ENCODE measurements at regions not wholly inside any gene's neighbourhood (a gene's known extent, or its start where the extent isn't known, plus 50 kb on each side); places are given as distances from the start of the nearest gene placed in this dataset.

DNA sequence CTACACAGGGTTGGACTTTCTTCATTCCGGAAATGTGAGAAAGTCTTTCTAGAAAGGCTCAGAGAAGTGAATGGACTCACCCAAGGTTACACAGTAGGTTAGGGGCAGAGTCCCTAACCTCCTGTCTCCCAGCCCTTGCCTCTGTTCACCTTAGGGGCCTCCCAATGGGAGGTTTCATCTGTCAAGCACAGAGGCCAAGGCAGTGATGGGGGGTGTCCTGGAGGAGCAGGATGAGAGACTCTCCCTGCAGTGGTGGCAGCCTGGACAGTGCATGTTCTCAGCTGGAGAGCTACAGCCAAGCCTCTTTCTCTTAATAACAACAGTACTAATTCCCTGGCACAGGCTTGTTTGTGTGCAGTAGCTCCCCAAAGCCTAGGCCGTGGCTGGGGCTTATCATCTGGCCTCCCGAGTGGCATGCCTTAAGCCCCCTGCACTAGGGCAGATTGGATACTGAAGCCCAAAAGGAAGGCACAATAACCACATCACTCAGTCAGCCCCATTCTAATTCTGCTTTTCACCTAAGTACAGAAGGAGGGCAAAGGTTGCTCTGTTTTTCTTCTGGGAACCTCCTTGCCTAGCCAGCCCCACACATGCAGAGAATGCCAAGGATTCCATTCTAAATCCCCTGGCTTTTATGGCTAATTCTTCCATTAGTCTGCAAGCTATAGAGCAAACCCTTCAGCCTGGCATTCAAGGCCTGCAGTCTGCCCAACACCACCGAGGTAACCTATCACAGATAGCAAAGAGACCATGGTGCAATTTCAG lies 50.2 kb upstream of the XPA start:
- Histone ChIP-seq H3F3A (ENCODE audit: insufficient read depth, low read length, poor library complexity, severe bottlenecking) (no peaks in the 10 kb centered on the region), H2AFZ (ENCODE audit: low read depth, low read length) (no peak overlapping the region), H3K79me2 (replicated peaks; ENCODE audit: insufficient read depth, low read length) (no peaks in the 10 kb centered on the region), H3K4me2 (ENCODE audit: low read length) (no peak overlapping the region), H3K27ac (ENCODE audit: low read length) (no peak overlapping the region), H3K4me3 (ENCODE audit: low read length) (no peak overlapping the region), H3K9ac (ENCODE audit: low read length) (no peak overlapping the region), H3K36me3 (ENCODE audit: insufficient read depth, low read length) (no peaks in the 10 kb centered on the region), H3K9me2 (ENCODE audit: insufficient read depth, low read length) (no peaks in the 10 kb centered on the region), H4K20me1 (ENCODE audit: insufficient read depth) (no peaks in the 10 kb centered on the region), H3K9me3 (ENCODE audit: low read length) (peaks cover 4% of the 10 kb centered on the region), H3K27me3 (ENCODE audit: insufficient read depth, low read depth, low read length) (no peaks in the 10 kb centered on the region)
- TF ChIP-seq, protein P1, sequence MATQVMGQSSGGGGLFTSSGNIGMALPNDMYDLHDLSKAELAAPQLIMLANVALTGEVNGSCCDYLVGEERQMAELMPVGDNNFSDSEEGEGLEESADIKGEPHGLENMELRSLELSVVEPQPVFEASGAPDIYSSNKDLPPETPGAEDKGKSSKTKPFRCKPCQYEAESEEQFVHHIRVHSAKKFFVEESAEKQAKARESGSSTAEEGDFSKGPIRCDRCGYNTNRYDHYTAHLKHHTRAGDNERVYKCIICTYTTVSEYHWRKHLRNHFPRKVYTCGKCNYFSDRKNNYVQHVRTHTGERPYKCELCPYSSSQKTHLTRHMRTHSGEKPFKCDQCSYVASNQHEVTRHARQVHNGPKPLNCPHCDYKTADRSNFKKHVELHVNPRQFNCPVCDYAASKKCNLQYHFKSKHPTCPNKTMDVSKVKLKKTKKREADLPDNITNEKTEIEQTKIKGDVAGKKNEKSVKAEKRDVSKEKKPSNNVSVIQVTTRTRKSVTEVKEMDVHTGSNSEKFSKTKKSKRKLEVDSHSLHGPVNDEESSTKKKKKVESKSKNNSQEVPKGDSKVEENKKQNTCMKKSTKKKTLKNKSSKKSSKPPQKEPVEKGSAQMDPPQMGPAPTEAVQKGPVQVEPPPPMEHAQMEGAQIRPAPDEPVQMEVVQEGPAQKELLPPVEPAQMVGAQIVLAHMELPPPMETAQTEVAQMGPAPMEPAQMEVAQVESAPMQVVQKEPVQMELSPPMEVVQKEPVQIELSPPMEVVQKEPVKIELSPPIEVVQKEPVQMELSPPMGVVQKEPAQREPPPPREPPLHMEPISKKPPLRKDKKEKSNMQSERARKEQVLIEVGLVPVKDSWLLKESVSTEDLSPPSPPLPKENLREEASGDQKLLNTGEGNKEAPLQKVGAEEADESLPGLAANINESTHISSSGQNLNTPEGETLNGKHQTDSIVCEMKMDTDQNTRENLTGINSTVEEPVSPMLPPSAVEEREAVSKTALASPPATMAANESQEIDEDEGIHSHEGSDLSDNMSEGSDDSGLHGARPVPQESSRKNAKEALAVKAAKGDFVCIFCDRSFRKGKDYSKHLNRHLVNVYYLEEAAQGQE (IDR thresholded peaks at IDR 0.05; ENCODE audit: borderline replicate concordance): no peak
- TF ChIP-seq EP300 (conservative IDR thresholded peaks at IDR 0.05; ENCODE audit: poor library complexity, severe bottlenecking) (no peak), MXI1 (conservative IDR thresholded peaks at IDR 0.05; ENCODE audit: poor library complexity, severe bottlenecking) (no peak), SMC3 (conservative IDR thresholded peaks at IDR 0.05; ENCODE audit: poor library complexity) (no peak), RAD21 (conservative IDR thresholded peaks at IDR 0.05) (no peak), TAF1 (IDR thresholded peaks at IDR 0.05; ENCODE audit: low read depth) (no peak), POLR2AphosphoS5 (IDR thresholded peaks at IDR 0.05) (no peak), EZH2 (IDR thresholded peaks at IDR 0.05; ENCODE audit: borderline replicate concordance, insufficient read depth, low read length, poor library complexity, severe bottlenecking) (no peak)
- TF ChIP-seq, protein P2, sequence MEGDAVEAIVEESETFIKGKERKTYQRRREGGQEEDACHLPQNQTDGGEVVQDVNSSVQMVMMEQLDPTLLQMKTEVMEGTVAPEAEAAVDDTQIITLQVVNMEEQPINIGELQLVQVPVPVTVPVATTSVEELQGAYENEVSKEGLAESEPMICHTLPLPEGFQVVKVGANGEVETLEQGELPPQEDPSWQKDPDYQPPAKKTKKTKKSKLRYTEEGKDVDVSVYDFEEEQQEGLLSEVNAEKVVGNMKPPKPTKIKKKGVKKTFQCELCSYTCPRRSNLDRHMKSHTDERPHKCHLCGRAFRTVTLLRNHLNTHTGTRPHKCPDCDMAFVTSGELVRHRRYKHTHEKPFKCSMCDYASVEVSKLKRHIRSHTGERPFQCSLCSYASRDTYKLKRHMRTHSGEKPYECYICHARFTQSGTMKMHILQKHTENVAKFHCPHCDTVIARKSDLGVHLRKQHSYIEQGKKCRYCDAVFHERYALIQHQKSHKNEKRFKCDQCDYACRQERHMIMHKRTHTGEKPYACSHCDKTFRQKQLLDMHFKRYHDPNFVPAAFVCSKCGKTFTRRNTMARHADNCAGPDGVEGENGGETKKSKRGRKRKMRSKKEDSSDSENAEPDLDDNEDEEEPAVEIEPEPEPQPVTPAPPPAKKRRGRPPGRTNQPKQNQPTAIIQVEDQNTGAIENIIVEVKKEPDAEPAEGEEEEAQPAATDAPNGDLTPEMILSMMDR (IDR thresholded peaks at IDR 0.05; ENCODE audit: poor library complexity, severe bottlenecking): no peak

DNA sequence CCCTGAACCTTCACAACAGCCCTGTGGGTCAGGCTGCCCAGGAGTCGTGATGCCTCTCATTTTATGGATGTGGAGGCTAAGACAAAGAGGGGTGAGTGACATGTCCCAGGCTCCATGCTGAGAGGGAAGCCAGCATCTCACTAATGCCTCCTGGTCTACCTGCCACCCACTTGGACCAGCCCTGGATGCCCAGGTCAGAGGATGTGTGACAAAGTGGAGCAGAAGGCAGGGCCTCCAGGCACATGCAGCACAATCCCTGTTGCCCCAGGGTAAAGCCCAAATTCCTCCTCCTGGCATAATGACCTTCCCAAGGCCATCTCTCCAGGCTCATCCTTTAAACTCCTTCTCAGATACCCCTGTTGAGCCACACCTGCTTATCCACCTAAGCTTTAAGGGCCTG lies 51.4 kb upstream of the XPA start:
- Histone ChIP-seq H3F3A (ENCODE audit: insufficient read depth, low read length, poor library complexity, severe bottlenecking) (no peaks in the 10 kb centered on the region), H3K4me3 (ENCODE audit: low read length) (no peak overlapping the region), H4K20me1 (ENCODE audit: insufficient read depth) (no peaks in the 10 kb centered on the region), H3K36me3 (ENCODE audit: insufficient read depth, low read length) (no peaks in the 10 kb centered on the region), H3K27ac (ENCODE audit: low read length) (no peak overlapping the region), H3K79me2 (replicated peaks; ENCODE audit: insufficient read depth, low read length) (no peaks in the 10 kb centered on the region), H3K9me3 (ENCODE audit: low read length) (no peaks in the 10 kb centered on the region), H2AFZ (ENCODE audit: low read depth, low read length) (no peak overlapping the region), H3K27me3 (ENCODE audit: insufficient read depth, low read depth, low read length) (no peaks in the 10 kb centered on the region), H3K4me2 (ENCODE audit: low read length) (no peak overlapping the region), H3K9me2 (ENCODE audit: insufficient read depth, low read length) (no peaks in the 10 kb centered on the region), H3K9ac (ENCODE audit: low read length) (no peak overlapping the region)
- no peak for TF ChIP-seq MXI1 (conservative IDR thresholded peaks at IDR 0.05; ENCODE audit: poor library complexity, severe bottlenecking)
- TF ChIP-seq, protein P2 (IDR thresholded peaks at IDR 0.05; ENCODE audit: poor library complexity, severe bottlenecking): no peak

All from neural cell (in vitro differentiated cells).